ENCODE measurements at regions not wholly inside any gene's neighbourhood (a gene's known extent, or its start where the extent isn't known, plus 50 kb on each side); places are given as distances from the start of the nearest gene placed in this dataset.

GRCh38 chr18:41069167-41069566, 885.9 kb upstream of the PIK3C3 start:
- no peak for ATAC-seq
- no peaks in the 10 kb centered on the region for H3K36me3 ChIP-seq
- H3K4me1 ChIP-seq, result no peaks in the 10 kb centered on the region
- no peak overlapping the region for H3K4me3 ChIP-seq
- H3K27me3 ChIP-seq (ENCODE audit: low read depth), result no peaks in the 10 kb centered on the region
- DNase-seq, result no peak
- intact Hi-C loops (cut with DNase I), result no loop called here
- no peak for TF ChIP-seq CTCF (IDR thresholded peaks at IDR 0.05)
- H3K27ac ChIP-seq, result no peak overlapping the region
- no peaks in the 10 kb centered on the region for H3K9me3 ChIP-seq

- DNase-seq (no peak), ATAC-seq (no peak)
- TF ChIP-seq CTCF (IDR thresholded peaks at IDR 0.05), result no peak
- Histone ChIP-seq H3K36me3 (no peaks in the 10 kb centered on the region), H3K27ac (no peak overlapping the region), H3K4me1 (no peaks in the 10 kb centered on the region), H3K9me3 (no peaks in the 10 kb centered on the region), H3K4me3 (no peak overlapping the region), H3K27me3 (ENCODE audit: low read depth) (no peaks in the 10 kb centered on the region)
- intact Hi-C loops (cut with DNase I), result no loop called here
These were observed 890.1 kb upstream of the PIK3C3 start for GRCh38 chr18:41064916-41065315.

GRCh38 chr18:41060967-41061366, 894.1 kb upstream of the PIK3C3 start:
- TF ChIP-seq CTCF (IDR thresholded peaks at IDR 0.05), result no peak
- H3K36me3 ChIP-seq, result no peaks in the 10 kb centered on the region
- no peak overlapping the region for H3K27ac ChIP-seq
- no peaks in the 10 kb centered on the region for H3K4me1 ChIP-seq
- intact Hi-C loops (cut with DNase I), result no loop called here
- DNase-seq, result no peak
- H3K9me3 ChIP-seq, result no peaks in the 10 kb centered on the region
- no peak for ATAC-seq
- no peak overlapping the region for H3K4me3 ChIP-seq
- no peaks in the 10 kb centered on the region for H3K27me3 ChIP-seq (ENCODE audit: low read depth)

- no peak overlapping the region for H3K4me3 ChIP-seq
- H3K9me3 ChIP-seq, result no peaks in the 10 kb centered on the region
- DNase-seq (no peak), ATAC-seq (no peak)
- intact Hi-C loops (cut with DNase I), result no loop called here
- TF ChIP-seq CTCF (IDR thresholded peaks at IDR 0.05), result no peak
- H3K27ac ChIP-seq, result no peak overlapping the region
- no peaks in the 10 kb centered on the region for H3K4me1 ChIP-seq
- H3K27me3 ChIP-seq (ENCODE audit: low read depth), result no peaks in the 10 kb centered on the region
- no peaks in the 10 kb centered on the region for H3K36me3 ChIP-seq
These were observed 896.0 kb upstream of the PIK3C3 start for GRCh38 chr18:41059126-41059415.

- no peak for TF ChIP-seq CTCF (IDR thresholded peaks at IDR 0.05)
- Histone ChIP-seq H3K27me3 (ENCODE audit: low read depth) (no peaks in the 10 kb centered on the region), H3K4me1 (no peaks in the 10 kb centered on the region), H3K27ac (no peak overlapping the region), H3K36me3 (no peaks in the 10 kb centered on the region), H3K9me3 (no peaks in the 10 kb centered on the region), H3K4me3 (no peak overlapping the region)
- intact Hi-C loops (cut with DNase I), result no loop called here
- ATAC-seq, result no peak
- DNase-seq, result no peak
These were observed 896.5 kb upstream of the PIK3C3 start for GRCh38 chr18:41058351-41059125.
